Iris pigment epithelial cell (primary cell): ENCODE measurements at regions not wholly inside any gene's neighbourhood (a gene's known extent, or its start where the extent isn't known, plus 50 kb on each side); places are given as distances from the start of the nearest gene placed in this dataset.
"Not testable (repeated sequence)": the region's sequence is repeated elsewhere in the genome, so short reads cannot be mapped to it uniquely, and the experiment has no call there.

ENCODE experiments used
- DNase-seq: peaks from one replicate; pipeline ENCODE4 v3.0.0-alpha.2; 2011; ENCODE audit warnings: low read depth

- DNase-seq: no peak
Observed at GRCh38 chr16:29182501-29182900, 197.6 kb downstream of the LAT start.

- DNase-seq: not testable (repeated sequence)
Observed at GRCh38 chr16:29181921-29182411, 197.1 kb downstream of the LAT start.

- not testable (repeated sequence) for DNase-seq
Observed at GRCh38 chr16:29181254-29181780, 196.5 kb downstream of the LAT start.

- not testable (repeated sequence) for DNase-seq
Observed at GRCh38 chr16:29180206-29180600, 195.4 kb downstream of the LAT start.

GRCh38 chr16:29179401-29180205 is 194.8 kb downstream of the LAT start:
- DNase-seq: not testable (repeated sequence)

GRCh38 chr16:29177888-29178726 is 193.3 kb downstream of the LAT start:
- DNase-seq: not testable (repeated sequence)

- not testable (repeated sequence) for DNase-seq
Observed at GRCh38 chr16:29177203-29177887, 192.5 kb downstream of the LAT start.

- not testable (repeated sequence) for DNase-seq
Observed at GRCh38 chr16:29176822-29177202, 192.0 kb downstream of the LAT start.

- not testable (repeated sequence) for DNase-seq
Observed at GRCh38 chr16:29176154-29176470, 191.3 kb downstream of the LAT start.

GRCh38 chr16:29175411-29176153 is 190.7 kb downstream of the LAT start:
- not testable (repeated sequence) for DNase-seq

- DNase-seq: not testable (repeated sequence)
Observed at GRCh38 chr16:29173371-29174305, 188.8 kb downstream of the LAT start.

- not testable (repeated sequence) for DNase-seq
Observed at GRCh38 chr16:29172098-29172724, 187.4 kb downstream of the LAT start.

- not testable (repeated sequence) for DNase-seq
Observed at GRCh38 chr16:29171296-29171695, 186.4 kb downstream of the LAT start.

GRCh38 chr16:29170393-29171119 is 185.7 kb downstream of the LAT start:
- not testable (repeated sequence) for DNase-seq

GRCh38 chr16:29169295-29169994 is 184.6 kb downstream of the LAT start:
- DNase-seq: not testable (repeated sequence)

- DNase-seq: not testable (repeated sequence)
Observed at GRCh38 chr16:29168515-29169259, 183.8 kb downstream of the LAT start.

GRCh38 chr16:29164442-29165089 is 179.7 kb downstream of the LAT start:
- DNase-seq: not testable (repeated sequence)
